HT-29 (cell line): ENCODE measurements at regions not wholly inside any gene's neighbourhood (a gene's known extent, or its start where the extent isn't known, plus 50 kb on each side); places are given as distances from the start of the nearest gene placed in this dataset.
"Not testable (repeated sequence)": the region's sequence is repeated elsewhere in the genome, so short reads cannot be mapped to it uniquely, and the experiment has no call there.

Source experiments
- DNase-seq: peaks from one replicate; pipeline ENCODE4 v3.0.0-alpha.2; 2015; ENCODE audit warnings: low spot score

GRCh38 chr5:19208397-19208796, 779.6 kb downstream of the CDH18 start:
- no peak for DNase-seq

DNA sequence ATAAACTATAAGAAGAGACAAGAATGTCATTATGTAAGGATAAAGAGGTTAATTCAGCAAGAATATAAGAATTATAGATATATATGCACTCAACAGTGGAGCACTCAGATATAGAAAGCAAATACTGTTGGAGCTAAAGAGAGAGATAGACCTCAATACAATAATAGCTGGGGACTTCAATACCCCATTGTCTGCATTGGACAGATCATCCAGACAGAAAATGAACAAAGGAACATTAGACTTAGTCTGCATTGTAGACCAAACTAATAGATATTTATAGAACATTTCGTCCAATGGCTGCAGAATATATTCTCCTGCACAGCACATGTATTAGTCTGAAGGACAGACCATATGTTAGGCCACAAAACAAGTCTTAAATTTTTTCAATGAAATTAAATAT, 777.1 kb downstream of the CDH18 start:
- DNase-seq: no peak

DNA sequence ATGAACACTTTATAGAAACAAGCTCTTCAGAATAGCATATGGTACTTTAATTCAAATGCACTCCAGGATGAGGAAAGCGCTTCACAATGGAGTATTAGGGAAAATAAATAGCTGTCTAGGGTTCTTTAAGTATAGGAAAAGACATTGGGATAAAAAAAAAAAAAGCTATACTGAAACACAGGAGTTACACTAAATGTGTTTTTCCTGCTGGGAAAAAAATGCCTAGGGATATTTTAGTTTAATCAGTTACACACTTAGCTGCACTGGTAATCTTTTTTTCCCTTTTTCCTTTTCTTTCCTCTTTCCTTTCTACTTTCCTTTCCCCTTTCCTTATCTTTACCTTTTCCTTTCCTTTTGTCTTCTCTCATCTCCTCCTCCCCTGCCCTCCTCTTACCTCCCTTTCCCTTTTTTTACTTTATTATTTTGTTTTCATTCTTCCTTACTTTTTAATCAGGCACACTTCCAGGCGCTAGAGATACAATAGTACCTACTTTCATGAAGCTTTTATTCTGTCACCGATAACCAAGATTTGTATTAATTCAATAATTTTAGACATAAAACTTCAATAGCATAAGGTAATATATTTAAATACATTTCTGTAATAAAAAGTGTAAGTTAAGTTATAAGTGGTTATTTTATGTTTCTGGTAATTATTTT, 758.7 kb downstream of the CDH18 start:
- no peak for DNase-seq

- DNase-seq: no peak
Measured at GRCh38 chr5:19233573-19233972, 754.4 kb downstream of the CDH18 start.

GRCh38 chr5:19235101-19235584, 752.9 kb downstream of the CDH18 start:
- DNase-seq: no peak

DNA sequence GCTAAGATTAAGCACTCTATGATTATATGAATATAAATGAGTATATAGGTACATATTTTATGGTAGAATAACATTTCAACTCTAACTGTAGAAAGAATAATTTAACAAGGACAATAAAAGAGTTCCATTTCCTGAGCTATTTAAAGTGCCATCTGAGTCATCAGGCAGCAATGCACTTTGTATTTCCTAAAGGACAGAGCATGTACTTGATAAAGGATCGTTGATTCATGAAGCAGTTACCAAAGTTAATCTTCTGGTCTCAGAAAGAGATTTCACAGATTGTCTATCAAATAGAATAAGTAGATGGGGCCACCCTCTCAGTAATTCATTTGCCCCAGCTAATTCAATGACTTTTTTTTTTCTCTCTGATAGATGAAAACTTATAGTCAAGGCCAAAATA, 747.8 kb downstream of the CDH18 start:
- DNase-seq: peak; percentile 31

GRCh38 chr5:19241690-19242089, 746.3 kb downstream of the CDH18 start:
- no peak for DNase-seq

- DNase-seq: not testable (repeated sequence)
Measured at GRCh38 chr5:19246191-19246590, 741.8 kb downstream of the CDH18 start.

GRCh38 chr5:19247302-19247701, 740.7 kb downstream of the CDH18 start:
- no peak for DNase-seq

DNA sequence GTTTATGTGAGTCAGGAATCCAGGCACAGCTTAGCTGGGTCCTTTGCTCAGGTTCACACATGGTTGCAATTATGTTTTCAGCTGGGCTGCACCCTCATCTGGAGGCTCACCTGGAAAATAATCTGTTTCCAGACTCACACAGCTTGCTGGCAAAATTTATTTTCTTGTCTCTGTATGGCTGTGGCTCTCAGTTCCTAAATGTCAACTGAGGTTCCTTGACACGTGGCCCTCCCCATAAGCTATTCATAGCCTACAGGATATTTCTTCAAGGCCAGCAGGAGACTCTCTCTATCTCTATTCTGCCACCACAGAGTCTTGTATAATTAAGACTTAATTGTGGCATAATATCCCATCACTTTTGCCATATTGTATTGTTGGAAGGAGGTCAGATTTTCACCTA, 732.0 kb downstream of the CDH18 start:
- no peak for DNase-seq

- no peak for DNase-seq
Measured at GRCh38 chr5:19258686-19259085, 729.3 kb downstream of the CDH18 start.

- DNase-seq: no peak
Measured at GRCh38 chr5:19261879-19262278, 726.1 kb downstream of the CDH18 start.

DNA sequence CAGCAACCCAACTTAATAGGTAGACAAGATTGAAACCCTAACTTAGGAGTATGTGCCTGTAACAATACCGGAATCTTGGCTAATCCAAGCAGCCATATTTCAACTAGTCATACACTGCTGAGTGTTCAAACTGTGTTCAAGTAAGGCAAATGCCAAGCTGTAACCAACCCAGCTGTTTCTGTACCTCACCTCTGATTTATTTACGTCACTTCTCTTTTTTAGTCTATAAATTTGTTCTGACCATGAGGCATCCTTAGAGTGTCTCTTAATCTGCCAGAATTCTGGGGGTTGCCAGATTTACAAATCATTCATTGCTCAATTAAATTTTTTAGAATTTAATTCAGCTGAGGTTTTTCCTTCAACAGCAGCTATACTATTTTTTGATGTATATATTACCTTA, 723.2 kb downstream of the CDH18 start:
- DNase-seq: no peak

GRCh38 chr5:19266791-19267190, 721.2 kb downstream of the CDH18 start:
- DNase-seq: no peak

DNA sequence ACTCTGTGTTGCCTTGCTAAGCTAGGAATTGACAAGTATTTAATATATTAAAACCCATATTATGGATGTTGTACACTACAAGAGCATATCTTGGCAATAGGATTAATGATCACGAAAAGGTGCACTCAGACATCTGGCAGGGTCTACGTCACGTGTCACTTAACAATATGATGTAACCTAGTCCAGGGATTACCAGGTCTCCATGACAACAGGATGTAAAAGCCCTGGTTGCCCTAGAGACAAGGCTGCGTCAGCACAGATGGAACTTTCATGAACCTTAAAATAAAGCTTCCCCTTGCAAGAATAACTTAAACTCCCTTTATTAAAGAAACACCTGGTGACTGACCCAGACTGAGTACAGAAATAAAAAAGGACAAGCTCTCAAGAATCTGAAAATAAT, 717.8 kb downstream of the CDH18 start:
- no peak for DNase-seq

DNA sequence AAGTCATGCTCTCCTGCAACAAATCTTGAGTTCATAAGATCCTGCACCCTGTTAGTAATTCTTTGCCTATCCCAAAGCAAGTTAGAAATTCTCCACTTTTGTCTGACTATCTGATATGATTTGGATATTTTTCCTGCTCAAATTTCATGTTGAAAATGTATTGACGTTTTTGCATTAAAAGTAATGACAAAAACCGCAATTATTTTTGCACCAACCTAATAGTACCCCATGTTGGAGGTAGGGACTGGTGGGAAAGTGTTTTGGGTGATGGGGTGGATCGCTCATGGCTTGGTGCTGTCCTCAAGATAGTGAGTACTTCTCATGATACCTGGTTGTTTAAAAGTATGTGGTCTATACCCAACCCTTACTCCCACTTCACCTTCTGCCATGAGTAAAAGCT, 713.4 kb downstream of the CDH18 start:
- DNase-seq: no peak

DNA sequence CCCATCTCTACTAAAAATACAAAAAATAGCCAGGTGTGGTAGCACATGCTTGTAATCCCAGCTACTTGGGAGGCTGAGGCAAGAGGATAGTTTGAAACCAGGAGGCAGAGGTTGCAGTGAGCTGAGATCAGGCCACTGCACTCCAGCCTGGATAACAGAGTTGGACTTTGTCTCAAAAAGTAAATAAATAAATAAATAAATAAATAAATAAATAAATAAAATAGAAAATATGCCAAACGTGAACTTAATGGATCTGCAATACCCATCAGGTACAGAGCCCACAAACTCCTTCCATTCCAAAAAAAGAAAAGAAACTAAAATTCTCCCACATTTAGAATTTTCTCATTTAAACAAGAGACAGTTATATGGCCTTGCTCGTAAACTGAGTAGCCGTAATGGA, 702.7 kb downstream of the CDH18 start:
- no peak for DNase-seq

DNA sequence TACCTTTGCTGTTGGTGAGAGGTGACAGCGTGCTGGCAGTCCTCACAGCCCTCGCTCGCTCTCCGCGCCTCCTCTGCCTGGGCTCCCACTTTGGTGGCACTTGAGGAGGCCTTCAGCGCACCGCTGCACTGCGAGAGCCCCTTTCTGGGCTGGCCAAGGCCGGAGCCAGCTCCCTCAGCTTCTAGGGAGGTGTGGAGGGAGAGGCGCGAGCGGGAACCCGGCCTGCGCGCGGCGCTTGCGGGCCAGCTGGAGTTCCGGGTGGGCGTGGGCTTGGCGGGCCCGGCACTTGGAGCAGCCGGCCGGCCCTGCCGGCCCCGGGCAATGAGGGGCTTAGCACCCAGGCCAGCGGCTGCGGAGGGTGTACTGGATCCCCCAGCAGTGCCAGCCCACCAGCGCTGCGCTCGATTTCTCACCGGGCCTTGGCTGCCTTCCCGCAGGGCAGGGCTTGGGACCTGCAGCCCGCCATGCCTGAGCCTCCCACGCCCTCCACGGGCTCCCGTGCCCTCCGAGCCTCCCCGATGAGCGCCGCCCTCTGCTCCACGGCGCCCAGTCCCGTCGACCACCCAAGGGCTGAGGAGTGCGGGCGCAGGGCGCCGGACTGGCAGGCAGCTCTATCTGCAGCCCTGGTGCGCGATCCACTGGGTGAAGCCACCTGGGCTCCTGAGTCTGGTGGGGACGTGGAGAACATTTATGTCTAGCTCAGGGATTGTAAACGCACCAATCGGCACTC, 700.3 kb downstream of the CDH18 start:
- not testable (repeated sequence) for DNase-seq

DNA sequence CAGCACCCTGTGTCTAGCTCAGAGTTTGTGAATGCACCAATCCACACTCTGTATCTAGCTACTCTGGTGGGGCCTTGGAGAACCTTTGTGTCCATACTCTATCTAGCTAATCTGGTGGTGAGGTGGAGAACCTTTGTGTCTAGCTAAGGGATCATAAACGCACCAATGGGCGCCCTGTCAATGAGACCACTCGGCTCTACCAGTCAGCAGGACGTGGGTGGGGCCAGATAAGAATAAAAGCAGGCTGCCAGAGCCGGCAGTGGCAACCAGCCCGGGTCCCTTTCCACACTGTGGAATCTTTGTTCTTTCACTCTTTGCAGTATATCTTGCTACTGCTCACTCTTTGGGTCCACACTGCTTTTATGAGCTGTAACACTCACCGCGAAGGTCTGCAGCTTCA, 699.7 kb downstream of the CDH18 start:
- DNase-seq: not testable (repeated sequence)

DNA sequence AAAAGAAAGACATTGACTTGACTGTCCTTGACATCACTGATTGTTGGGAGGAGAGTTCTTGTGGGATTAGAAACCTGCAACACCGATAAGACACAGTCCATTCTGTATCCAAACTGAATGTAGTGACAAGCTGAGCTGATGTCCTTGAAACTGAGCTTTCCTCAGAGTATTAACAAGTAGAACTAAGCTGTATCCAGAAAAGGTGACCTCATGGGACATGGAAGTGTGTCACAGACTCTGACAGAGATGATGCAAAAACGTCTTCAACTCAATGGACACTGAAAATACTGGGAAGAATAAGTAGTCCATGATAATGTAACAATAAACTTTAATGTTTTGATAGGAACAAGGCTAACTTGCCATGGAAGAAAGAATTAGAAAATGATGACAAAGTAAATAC, 690.1 kb downstream of the CDH18 start:
- DNase-seq: no peak

DNA sequence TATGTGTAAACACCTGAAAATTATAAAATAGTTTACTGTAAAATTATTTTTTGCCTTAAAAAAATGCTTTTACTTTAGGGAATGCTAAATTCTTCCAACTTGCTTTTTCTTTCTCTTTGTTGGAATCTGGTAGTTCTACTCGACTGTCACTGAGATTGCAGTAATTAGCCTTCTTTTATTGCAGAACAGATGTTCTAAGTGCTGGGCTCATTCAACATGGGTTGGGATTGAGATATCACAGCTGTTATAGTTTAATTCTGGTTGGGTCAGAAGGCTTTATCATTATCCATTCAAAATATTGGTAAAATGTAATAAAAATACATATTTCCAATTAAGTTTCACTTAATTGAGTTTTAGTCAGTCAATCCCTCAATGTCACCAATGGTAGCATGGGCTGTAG, 686.7 kb downstream of the CDH18 start:
- no peak for DNase-seq

- DNase-seq: peak; percentile 42
Measured at GRCh38 chr5:19314840-19315239, 673.2 kb downstream of the CDH18 start.

DNA sequence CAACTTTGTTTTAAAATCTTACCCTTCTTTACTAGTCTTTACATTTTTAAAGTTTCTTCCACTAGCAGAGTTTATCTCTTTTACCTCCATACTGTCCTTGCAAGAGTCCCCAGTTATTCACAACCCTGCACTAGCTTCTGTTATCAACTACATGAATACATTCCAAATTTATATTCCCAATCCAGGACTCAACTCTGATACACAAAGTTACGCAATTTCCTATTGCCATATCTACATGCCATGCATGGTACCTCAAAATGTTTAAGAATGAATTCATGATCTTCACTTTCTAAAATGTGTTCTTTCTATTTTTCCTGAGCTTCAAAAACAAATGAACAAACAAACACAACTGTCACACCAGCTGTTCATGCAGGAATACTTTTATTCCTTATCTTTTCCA, 668.7 kb downstream of the CDH18 start:
- no peak for DNase-seq
